ENCODE measurements at regions not wholly inside any gene's neighbourhood (a gene's known extent, or its start where the extent isn't known, plus 50 kb on each side); places are given as distances from the start of the nearest gene placed in this dataset.
A peak's percentile ranks its signal among the peaks of the same experiment; 100 is the strongest.

DNA sequence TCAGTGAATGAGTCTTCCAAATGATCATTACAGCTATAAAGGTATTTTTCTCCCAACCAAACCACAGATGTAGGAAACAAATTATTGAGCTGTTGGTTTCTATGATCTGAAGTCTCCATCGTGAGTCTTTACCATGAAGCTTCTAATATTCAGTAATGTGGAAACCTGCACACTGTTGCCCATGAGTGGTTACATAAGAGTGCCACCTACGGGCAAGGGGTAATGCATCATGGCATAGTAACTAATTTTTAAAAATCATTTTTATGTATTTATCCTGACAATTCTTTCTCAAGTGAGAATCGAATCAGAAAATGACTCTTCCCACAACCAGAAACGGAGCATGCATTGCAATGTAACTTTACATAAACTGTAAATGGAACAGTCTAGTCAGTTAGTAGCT, 282.5 kb upstream of the SMARCA2 start:
- H2AFZ ChIP-seq (ENCODE audit: low read depth, low read length, severe bottlenecking), result no peak overlapping the region
- no peaks in the 10 kb centered on the region for H3F3A ChIP-seq (ENCODE audit: insufficient read depth)
- no peaks in the 10 kb centered on the region for H3K27me3 ChIP-seq (ENCODE audit: low read length)
- no peak overlapping the region for H3K4me3 ChIP-seq (ENCODE audit: insufficient read depth, low read length, poor library complexity, severe bottlenecking)
- H3K79me2 ChIP-seq (ENCODE audit: insufficient read depth, low read length), result no peaks in the 10 kb centered on the region
- no peaks in the 10 kb centered on the region for H4K20me1 ChIP-seq (ENCODE audit: low read depth, low read length)
- H3K9me3 ChIP-seq (ENCODE audit: insufficient read depth, low read length), result no peaks in the 10 kb centered on the region
- H3K9me2 ChIP-seq (replicated peaks; ENCODE audit: insufficient read depth, low read length), result no peaks in the 10 kb centered on the region
- no peaks in the 10 kb centered on the region for H3K36me3 ChIP-seq (ENCODE audit: low read length)
- TF ChIP-seq, protein P1, sequence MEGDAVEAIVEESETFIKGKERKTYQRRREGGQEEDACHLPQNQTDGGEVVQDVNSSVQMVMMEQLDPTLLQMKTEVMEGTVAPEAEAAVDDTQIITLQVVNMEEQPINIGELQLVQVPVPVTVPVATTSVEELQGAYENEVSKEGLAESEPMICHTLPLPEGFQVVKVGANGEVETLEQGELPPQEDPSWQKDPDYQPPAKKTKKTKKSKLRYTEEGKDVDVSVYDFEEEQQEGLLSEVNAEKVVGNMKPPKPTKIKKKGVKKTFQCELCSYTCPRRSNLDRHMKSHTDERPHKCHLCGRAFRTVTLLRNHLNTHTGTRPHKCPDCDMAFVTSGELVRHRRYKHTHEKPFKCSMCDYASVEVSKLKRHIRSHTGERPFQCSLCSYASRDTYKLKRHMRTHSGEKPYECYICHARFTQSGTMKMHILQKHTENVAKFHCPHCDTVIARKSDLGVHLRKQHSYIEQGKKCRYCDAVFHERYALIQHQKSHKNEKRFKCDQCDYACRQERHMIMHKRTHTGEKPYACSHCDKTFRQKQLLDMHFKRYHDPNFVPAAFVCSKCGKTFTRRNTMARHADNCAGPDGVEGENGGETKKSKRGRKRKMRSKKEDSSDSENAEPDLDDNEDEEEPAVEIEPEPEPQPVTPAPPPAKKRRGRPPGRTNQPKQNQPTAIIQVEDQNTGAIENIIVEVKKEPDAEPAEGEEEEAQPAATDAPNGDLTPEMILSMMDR (IDR thresholded peaks at IDR 0.05; ENCODE audit: insufficient read depth, low read length, poor library complexity, severe bottlenecking), result peak; percentile 47
- TF ChIP-seq EZH2phosphoT487 (conservative IDR thresholded peaks at IDR 0.05; ENCODE audit: low read length), result no peak
- no peak overlapping the region for H3K9ac ChIP-seq (ENCODE audit: low read length)
- no peak overlapping the region for H3K27ac ChIP-seq (ENCODE audit: low read depth, low read length)
- no peak overlapping the region for H3K4me2 ChIP-seq (ENCODE audit: low read depth, low read length, poor library complexity, severe bottlenecking)

- no peaks in the 10 kb centered on the region for H3K9me3 ChIP-seq (ENCODE audit: insufficient read depth, low read length)
- no peaks in the 10 kb centered on the region for H3F3A ChIP-seq (ENCODE audit: insufficient read depth)
- H3K4me2 ChIP-seq (ENCODE audit: low read depth, low read length, poor library complexity, severe bottlenecking), result no peak overlapping the region
- H3K79me2 ChIP-seq (ENCODE audit: insufficient read depth, low read length), result no peaks in the 10 kb centered on the region
- H3K27me3 ChIP-seq (ENCODE audit: low read length), result no peaks in the 10 kb centered on the region
- H3K9ac ChIP-seq (ENCODE audit: low read length), result no peak overlapping the region
- no peak overlapping the region for H2AFZ ChIP-seq (ENCODE audit: low read depth, low read length, severe bottlenecking)
- no peak for TF ChIP-seq EZH2phosphoT487 (conservative IDR thresholded peaks at IDR 0.05; ENCODE audit: low read length)
- TF ChIP-seq, protein P1 (IDR thresholded peaks at IDR 0.05; ENCODE audit: insufficient read depth, low read length, poor library complexity, severe bottlenecking), result no peak
- no peaks in the 10 kb centered on the region for H3K9me2 ChIP-seq (replicated peaks; ENCODE audit: insufficient read depth, low read length)
- no peaks in the 10 kb centered on the region for H3K36me3 ChIP-seq (ENCODE audit: low read length)
- H3K4me3 ChIP-seq (ENCODE audit: insufficient read depth, low read length, poor library complexity, severe bottlenecking), result no peak overlapping the region
- H4K20me1 ChIP-seq (ENCODE audit: low read depth, low read length), result no peaks in the 10 kb centered on the region
- no peak overlapping the region for H3K27ac ChIP-seq (ENCODE audit: low read depth, low read length)
These were observed 276.5 kb upstream of the SMARCA2 start for GRCh38 chr9:1738511-1739100.

- TF ChIP-seq, protein P1 (IDR thresholded peaks at IDR 0.05; ENCODE audit: insufficient read depth, low read length, poor library complexity, severe bottlenecking), result no peak
- no peak for TF ChIP-seq EZH2phosphoT487 (conservative IDR thresholded peaks at IDR 0.05; ENCODE audit: low read length)
- Histone ChIP-seq H3K9me2 (replicated peaks; ENCODE audit: insufficient read depth, low read length) (no peaks in the 10 kb centered on the region), H3K36me3 (ENCODE audit: low read length) (no peaks in the 10 kb centered on the region), H3K4me3 (ENCODE audit: insufficient read depth, low read length, poor library complexity, severe bottlenecking) (no peak overlapping the region), H3K27ac (ENCODE audit: low read depth, low read length) (no peak overlapping the region), H3F3A (ENCODE audit: insufficient read depth) (no peaks in the 10 kb centered on the region), H3K4me2 (ENCODE audit: low read depth, low read length, poor library complexity, severe bottlenecking) (no peak overlapping the region), H3K27me3 (ENCODE audit: low read length) (no peaks in the 10 kb centered on the region), H3K9me3 (ENCODE audit: insufficient read depth, low read length) (no peaks in the 10 kb centered on the region), H3K79me2 (ENCODE audit: insufficient read depth, low read length) (no peaks in the 10 kb centered on the region), H2AFZ (ENCODE audit: low read depth, low read length, severe bottlenecking) (no peak overlapping the region), H3K9ac (ENCODE audit: low read length) (no peak overlapping the region), H4K20me1 (ENCODE audit: low read depth, low read length) (no peaks in the 10 kb centered on the region)
These were observed 271.8 kb upstream of the SMARCA2 start for GRCh38 chr9:1743121-1743960.
